MCF 10A (cell line): ENCODE measurements at regions not wholly inside any gene's neighbourhood (a gene's known extent, or its start where the extent isn't known, plus 50 kb on each side); places are given as distances from the start of the nearest gene placed in this dataset.

Experiments
- BruUV-seq: library from RNA; stranded (reverse); fragments of 400-500 nt; replicated peaks from 2 replicates; lab custom pipeline; 2021; lab: Mats Ljungman, UMichigan
- CTCF ChIA-PET: fragments of 300-600 bp; sonication (Branson Sonifier 250); formaldehyde crosslinking; extraction: SDS; loops from one replicate; lab custom pipeline; 2021; ENCODE audit warnings: antibody characterized with exemption, inconsistent platforms; lab: Yijun Ruan, JAX
- POLR2A ChIA-PET: fragments of 300-600, 350-650 bp; sonication (Branson Sonifier 250); formaldehyde crosslinking; extraction: SDS; loops from one replicate; lab custom pipeline; 2020; ENCODE audit warnings: antibody characterized with exemption, inconsistent platforms; lab: Yijun Ruan, JAX
- DNase-seq: peaks from one replicate; pipeline ENCODE4 v3.0.0-alpha.2; 2018; ENCODE audit not compliant: unreplicated experiment
- H3K27ac Mint-ChIP-seq: one replicate; pipeline ENCODE4 v1.8.0; 2022; ENCODE audit warnings: mild to moderate bottlenecking, low read depth, mixed read lengths; ENCODE audit not compliant: unreplicated experiment
- H3K27me3 Mint-ChIP-seq: one replicate; pipeline ENCODE4 v1.8.0; 2022; ENCODE audit warnings: mixed read lengths; ENCODE audit not compliant: insufficient read depth, unreplicated experiment
- H3K36me3 Mint-ChIP-seq: one replicate; pipeline ENCODE4 v1.8.0; 2022; ENCODE audit warnings: mild to moderate bottlenecking, moderate library complexity, mixed read lengths; ENCODE audit not compliant: insufficient read depth, unreplicated experiment
- H3K4me1 Mint-ChIP-seq: one replicate; pipeline ENCODE4 v1.8.0; 2022; ENCODE audit warnings: mixed read lengths; ENCODE audit not compliant: insufficient read depth, unreplicated experiment
- H3K4me3 Mint-ChIP-seq: one replicate; pipeline ENCODE4 v1.8.0; 2022; ENCODE audit warnings: mild to moderate bottlenecking, moderate library complexity, mixed read lengths; ENCODE audit not compliant: unreplicated experiment
- H3K9me3 Mint-ChIP-seq: one replicate; pipeline ENCODE4 v1.8.0; 2022; ENCODE audit warnings: mixed read lengths; ENCODE audit not compliant: unreplicated experiment
- CTCF ChIP-seq: fragments of 200-600 bp; IDR thresholded peaks from one replicate; pipeline ENCODE4 v1.8.0; 2022; ENCODE audit warnings: antibody characterized with exemption, mild to moderate bottlenecking; ENCODE audit not compliant: unreplicated experiment
- intact Hi-C: fragments of 100-400 bp; cut with micrococcal nuclease; formaldehyde crosslinking; loops from 2 replicates; pipeline ENCODE4 v1.14.1; 2022

GRCh38 chr4:28449085-28449484 is 1588.4 kb downstream of the STIM2 start:
- no TSS peak for BruUV-seq
- CTCF ChIA-PET: interaction anchor here (0.6 to 0.7 kb wide), 2 partner anchors 15 to 280 kb away, joined by 3 read pairs; no protein-coding TSS in a partner anchor
- intact Hi-C loops: no loop called here
- Mint-ChIP-seq H3K36me3 (no peaks in the 10 kb centered on the region), H3K4me3 (peak overlapping the region; percentile 26), H3K9me3 (no peaks in the 10 kb centered on the region), H3K4me1 (peaks cover 6% of the 10 kb centered on the region), H3K27me3 (no peaks in the 10 kb centered on the region), H3K27ac (no peak overlapping the region)
- TF ChIP-seq CTCF: no peak
- DNase-seq: no peak
- POLR2A ChIA-PET: no interaction called here

GRCh38 chr4:28451346-28451745 is 1590.7 kb downstream of the STIM2 start:
- CTCF ChIA-PET: interaction anchor here (0.6 to 0.8 kb wide), 3 partner anchors 9 to 574 kb away, joined by 3 to 4 read pairs (median 3); no protein-coding TSS in a partner anchor
- H3K36me3 Mint-ChIP-seq: no peaks in the 10 kb centered on the region
- DNase-seq: no peak
- H3K27me3 Mint-ChIP-seq: no peaks in the 10 kb centered on the region
- no peak overlapping the region for H3K27ac Mint-ChIP-seq
- no TSS peak for BruUV-seq
- H3K4me3 Mint-ChIP-seq: no peak overlapping the region
- peaks cover 6% of the 10 kb centered on the region for H3K4me1 Mint-ChIP-seq
- intact Hi-C loops: no loop called here
- no peak for TF ChIP-seq CTCF
- POLR2A ChIA-PET: interaction anchor here (1.8 kb wide), 1 partner anchor 590 kb away, joined by 5 read pairs; no protein-coding TSS in a partner anchor
- peaks cover 2% of the 10 kb centered on the region for H3K9me3 Mint-ChIP-seq

- POLR2A ChIA-PET: interaction anchor here (0.7 kb wide), 1 partner anchor 579 kb away, joined by 3 read pairs; no protein-coding TSS in a partner anchor
- BruUV-seq: no TSS peak
- H3K27me3 Mint-ChIP-seq: no peaks in the 10 kb centered on the region
Observed at GRCh38 chr4:28462766-28463700, 1602.4 kb downstream of the STIM2 start.

More at GRCh38 chr4:28462766-28463700, 1602.4 kb downstream of the STIM2 start:
- no peak for TF ChIP-seq CTCF
- Mint-ChIP-seq H3K36me3 (no peaks in the 10 kb centered on the region), H3K9me3 (no peaks in the 10 kb centered on the region), H3K4me1 (no peaks in the 10 kb centered on the region), H3K4me3 (no peak overlapping the region), H3K27ac (no peak overlapping the region)
- intact Hi-C loops: no loop called here
- DNase-seq: no peak
- CTCF ChIA-PET: interaction anchor here (0.5 to 1.3 kb wide), 3 partner anchors 19 to 1156 kb away, joined by 3 to 4 read pairs (median 3); no protein-coding TSS in a partner anchor
